ENCODE measurements at regions not wholly inside any gene's neighbourhood (a gene's known extent, or its start where the extent isn't known, plus 50 kb on each side); places are given as distances from the start of the nearest gene placed in this dataset.

- no peaks in the 10 kb centered on the region for H3K9me3 Mint-ChIP-seq
- no peak overlapping the region for H3K27ac Mint-ChIP-seq
- H3K27me3 Mint-ChIP-seq: peaks cover 5% of the 10 kb centered on the region
- H3K36me3 Mint-ChIP-seq: no peaks in the 10 kb centered on the region
- H3K4me3 Mint-ChIP-seq: no peak overlapping the region
- DNase-seq: no peak
- no peaks in the 10 kb centered on the region for H3K4me1 Mint-ChIP-seq
Observed at GRCh38 chr9:86893811-86894490, 53.4 kb downstream of the GAS1 start.

GRCh38 chr9:86892576-86892975 is 54.7 kb downstream of the GAS1 start:
- Mint-ChIP-seq H3K27ac (no peak overlapping the region), H3K9me3 (no peaks in the 10 kb centered on the region), H3K27me3 (peaks cover 7% of the 10 kb centered on the region), H3K4me1 (no peaks in the 10 kb centered on the region), H3K4me3 (no peak overlapping the region), H3K36me3 (no peaks in the 10 kb centered on the region)
- DNase-seq: no peak

- Mint-ChIP-seq H3K9me3 (no peaks in the 10 kb centered on the region), H3K36me3 (no peaks in the 10 kb centered on the region), H3K4me1 (no peaks in the 10 kb centered on the region), H3K4me3 (no peak overlapping the region), H3K27me3 (peaks cover 8% of the 10 kb centered on the region), H3K27ac (no peak overlapping the region)
- no peak for DNase-seq
Observed at GRCh38 chr9:86891886-86892437, 55.3 kb downstream of the GAS1 start.

GRCh38 chr9:86891091-86891490 is 56.2 kb downstream of the GAS1 start:
- H3K4me3 Mint-ChIP-seq: no peak overlapping the region

GRCh38 chr9:86885232-86885631 is 62.1 kb downstream of the GAS1 start:
- Mint-ChIP-seq H3K27ac (no peak overlapping the region), H3K4me3 (no peak overlapping the region), H3K9me3 (no peaks in the 10 kb centered on the region), H3K4me1 (no peaks in the 10 kb centered on the region), H3K36me3 (no peaks in the 10 kb centered on the region), H3K27me3 (peaks cover 24% of the 10 kb centered on the region)
- no peak for DNase-seq

More at GRCh38 chr9:86891091-86891490, 56.2 kb downstream of the GAS1 start:
- H3K4me1 Mint-ChIP-seq: no peaks in the 10 kb centered on the region
- H3K9me3 Mint-ChIP-seq: no peaks in the 10 kb centered on the region
- peaks cover 16% of the 10 kb centered on the region for H3K27me3 Mint-ChIP-seq
- no peak overlapping the region for H3K27ac Mint-ChIP-seq
- H3K36me3 Mint-ChIP-seq: no peaks in the 10 kb centered on the region
- no peak for DNase-seq

GRCh38 chr9:86876621-86877196 is 70.6 kb downstream of the GAS1 start:
- H3K4me3 Mint-ChIP-seq: no peak overlapping the region

GRCh38 chr9:86868616-86869015 is 78.7 kb downstream of the GAS1 start:
- Mint-ChIP-seq H3K4me3 (no peak overlapping the region), H3K27ac (no peak overlapping the region), H3K4me1 (no peaks in the 10 kb centered on the region), H3K9me3 (peaks cover 2% of the 10 kb centered on the region), H3K27me3 (peaks cover 17% of the 10 kb centered on the region), H3K36me3 (no peaks in the 10 kb centered on the region)
- no peak for DNase-seq

More at GRCh38 chr9:86876621-86877196, 70.6 kb downstream of the GAS1 start:
- Mint-ChIP-seq H3K36me3 (no peaks in the 10 kb centered on the region), H3K9me3 (peaks cover 2% of the 10 kb centered on the region), H3K27ac (no peak overlapping the region), H3K4me1 (no peaks in the 10 kb centered on the region), H3K27me3 (peaks cover 6% of the 10 kb centered on the region)
- DNase-seq: no peak

- Mint-ChIP-seq H3K36me3 (no peaks in the 10 kb centered on the region), H3K27ac (no peak overlapping the region), H3K4me3 (no peak overlapping the region), H3K4me1 (no peaks in the 10 kb centered on the region), H3K27me3 (peaks cover 17% of the 10 kb centered on the region), H3K9me3 (no peaks in the 10 kb centered on the region)
- DNase-seq: no peak
Observed at GRCh38 chr9:86867804-86868313, 79.4 kb downstream of the GAS1 start.

GRCh38 chr9:86865952-86866351 is 81.4 kb downstream of the GAS1 start:
- no peak overlapping the region for H3K27ac Mint-ChIP-seq
- H3K4me1 Mint-ChIP-seq: no peaks in the 10 kb centered on the region

GRCh38 chr9:86860006-86860405 is 87.3 kb downstream of the GAS1 start:
- H3K36me3 Mint-ChIP-seq: no peaks in the 10 kb centered on the region
- H3K4me1 Mint-ChIP-seq: no peaks in the 10 kb centered on the region

More at GRCh38 chr9:86865952-86866351, 81.4 kb downstream of the GAS1 start:
- Mint-ChIP-seq H3K4me3 (no peak overlapping the region), H3K36me3 (no peaks in the 10 kb centered on the region), H3K27me3 (peaks cover 17% of the 10 kb centered on the region), H3K9me3 (no peaks in the 10 kb centered on the region)
- DNase-seq: no peak

GRCh38 chr9:86859056-86859455 is 88.2 kb downstream of the GAS1 start:
- Mint-ChIP-seq H3K27me3 (peaks cover 23% of the 10 kb centered on the region), H3K4me3 (no peak overlapping the region), H3K4me1 (no peaks in the 10 kb centered on the region), H3K9me3 (no peaks in the 10 kb centered on the region), H3K27ac (no peak overlapping the region), H3K36me3 (no peaks in the 10 kb centered on the region)
- no peak for DNase-seq

More at GRCh38 chr9:86860006-86860405, 87.3 kb downstream of the GAS1 start:
- peaks cover 26% of the 10 kb centered on the region for H3K27me3 Mint-ChIP-seq
- no peak for DNase-seq
- no peak overlapping the region for H3K27ac Mint-ChIP-seq
- no peaks in the 10 kb centered on the region for H3K9me3 Mint-ChIP-seq
- no peak overlapping the region for H3K4me3 Mint-ChIP-seq

- Mint-ChIP-seq H3K4me1 (no peaks in the 10 kb centered on the region), H3K4me3 (no peak overlapping the region), H3K36me3 (no peaks in the 10 kb centered on the region), H3K27ac (no peak overlapping the region), H3K27me3 (peaks cover 30% of the 10 kb centered on the region), H3K9me3 (no peaks in the 10 kb centered on the region)
- DNase-seq: no peak
Observed at GRCh38 chr9:86858009-86858408, 89.3 kb downstream of the GAS1 start.

- Mint-ChIP-seq H3K36me3 (no peaks in the 10 kb centered on the region), H3K4me1 (no peaks in the 10 kb centered on the region), H3K9me3 (peaks cover 5% of the 10 kb centered on the region), H3K4me3 (no peak overlapping the region), H3K27ac (no peak overlapping the region), H3K27me3 (peaks cover 42% of the 10 kb centered on the region)
- no peak for DNase-seq
Observed at GRCh38 chr9:86856259-86856658, 91.0 kb downstream of the GAS1 start.

- Mint-ChIP-seq H3K4me3 (no peak overlapping the region), H3K9me3 (peaks cover 5% of the 10 kb centered on the region), H3K36me3 (no peaks in the 10 kb centered on the region), H3K27me3 (peaks cover 46% of the 10 kb centered on the region), H3K4me1 (no peaks in the 10 kb centered on the region), H3K27ac (no peak overlapping the region)
- no peak for DNase-seq
Observed at GRCh38 chr9:86854898-86855523, 92.3 kb downstream of the GAS1 start.

- H3K4me3 Mint-ChIP-seq: no peak overlapping the region
- H3K4me1 Mint-ChIP-seq: no peaks in the 10 kb centered on the region
- H3K9me3 Mint-ChIP-seq: no peaks in the 10 kb centered on the region
- no peak overlapping the region for H3K27ac Mint-ChIP-seq
- peaks cover 16% of the 10 kb centered on the region for H3K27me3 Mint-ChIP-seq
- H3K36me3 Mint-ChIP-seq: no peaks in the 10 kb centered on the region
- DNase-seq: no peak
Observed at GRCh38 chr9:86846656-86847055, 100.7 kb downstream of the GAS1 start.

Data from activated naive CD8-positive, alpha-beta T cell treated with anti-CD3 and anti-CD28 coated beads for 36 hours (primary cell).